Cerebellar cortex (tissue), 1 donor: ENCODE measurements at regions not wholly inside any gene's neighbourhood (a gene's known extent, or its start where the extent isn't known, plus 50 kb on each side); places are given as distances from the start of the nearest gene placed in this dataset.
"Not testable (repeated sequence)": the region's sequence is repeated elsewhere in the genome, so short reads cannot be mapped to it uniquely, and the experiment has no call there.

Experiments
- DNase-seq: peaks from one replicate; pipeline ENCODE4 v3.0.0-alpha.2; 2015; ENCODE audit warnings: low spot score

DNA sequence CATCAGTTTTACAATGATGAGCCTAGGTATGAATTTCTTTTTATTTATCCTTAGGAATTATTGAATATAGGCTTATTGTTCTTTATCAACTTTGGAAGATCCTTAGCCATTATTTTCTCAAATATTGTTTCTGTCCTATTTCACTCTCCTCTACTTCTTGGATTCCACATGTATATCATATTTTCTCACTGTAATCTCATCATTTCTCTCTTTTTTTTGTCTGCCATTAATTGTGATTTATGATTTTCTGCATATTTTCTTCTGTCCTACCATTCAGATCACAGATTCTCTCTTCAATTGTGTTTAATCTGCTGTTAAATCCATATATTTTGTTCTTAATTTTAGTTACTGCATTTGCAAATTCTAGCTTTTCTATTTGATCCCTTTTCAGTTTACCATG lies 139.8 kb downstream of the ARRDC3 start:
- no peak for DNase-seq

- not testable (repeated sequence) for DNase-seq
Observed at GRCh38 chr5:91241460-91241859, 141.7 kb downstream of the ARRDC3 start.

GRCh38 chr5:91240175-91240574 lies 142.9 kb downstream of the ARRDC3 start:
- DNase-seq: no peak

- no peak for DNase-seq
Observed at GRCh38 chr5:91235271-91235694, 147.8 kb downstream of the ARRDC3 start.

DNA sequence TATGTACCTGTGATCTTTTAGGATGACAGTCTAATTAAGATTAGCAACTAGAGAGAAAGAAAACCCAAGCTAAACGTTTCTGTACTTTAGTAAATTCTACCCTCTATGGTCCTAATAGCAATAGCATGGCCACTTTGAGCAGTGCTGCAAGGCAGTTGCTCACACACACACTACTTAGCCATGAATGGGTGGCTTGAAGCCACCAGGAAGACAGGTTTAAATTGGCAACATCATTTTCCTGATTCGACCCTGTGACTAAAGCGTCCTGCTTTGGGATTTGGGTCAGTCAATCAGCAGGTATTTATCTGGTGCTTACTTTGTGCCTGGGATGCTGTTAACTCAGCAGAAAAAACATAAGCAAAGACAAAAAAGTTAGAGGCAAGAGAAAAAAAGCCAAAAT lies 150.6 kb downstream of the ARRDC3 start:
- no peak for DNase-seq

DNA sequence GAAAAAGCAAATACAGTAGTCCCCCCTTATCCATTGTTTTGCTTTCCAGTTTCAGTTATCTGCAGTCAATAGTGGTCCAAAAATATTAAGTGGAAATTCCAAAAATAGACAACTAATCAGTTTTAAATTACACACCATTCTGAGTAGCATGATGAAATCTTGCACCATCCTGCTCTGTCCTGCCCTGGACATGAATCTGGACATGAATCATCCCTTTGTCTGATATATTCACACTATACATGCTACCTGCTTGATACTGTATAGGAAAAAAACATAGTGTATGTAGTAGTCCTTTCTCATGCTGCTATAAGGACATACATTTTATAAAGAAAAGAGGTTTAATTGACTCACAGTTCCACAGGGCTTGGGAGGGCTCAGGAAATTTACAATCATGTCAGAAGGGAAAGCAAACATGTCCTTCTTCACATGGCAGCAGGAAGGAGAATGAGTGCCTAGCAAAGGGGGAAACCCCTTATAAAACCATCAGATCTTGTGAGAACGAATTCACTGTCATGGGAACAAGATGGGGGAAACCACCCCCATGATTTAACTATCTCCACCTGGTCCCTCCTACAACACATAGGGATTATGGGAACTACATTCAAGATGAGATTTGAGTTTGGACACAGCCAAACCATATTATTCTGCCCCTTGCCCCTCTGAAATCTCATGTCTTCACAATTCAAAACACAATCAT lies 153.9 kb downstream of the ARRDC3 start:
- DNase-seq: no peak

DNA sequence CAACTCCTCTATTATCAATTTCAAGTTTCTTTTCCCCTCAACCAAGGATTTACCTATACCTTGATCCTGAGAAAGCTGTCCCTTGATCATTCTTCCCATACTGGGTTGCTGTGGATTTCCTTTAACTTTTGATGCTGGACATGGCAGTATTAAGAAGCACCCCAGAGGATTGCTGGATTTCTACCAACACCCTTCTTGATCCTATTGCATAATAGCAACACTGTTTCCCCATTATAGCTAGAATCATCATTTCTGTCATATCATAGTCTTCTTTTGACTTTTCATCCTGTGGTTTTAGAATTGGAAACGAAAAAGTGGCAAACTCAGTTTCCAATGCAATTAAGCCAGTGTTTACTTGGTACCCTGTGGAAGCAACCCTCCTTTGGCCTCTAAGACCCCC lies 154.9 kb downstream of the ARRDC3 start:
- DNase-seq: no peak

- DNase-seq: peak; percentile 35
Observed at GRCh38 chr5:91225848-91226686, 157.1 kb downstream of the ARRDC3 start.

- DNase-seq: no peak
Observed at GRCh38 chr5:91224969-91225368, 158.1 kb downstream of the ARRDC3 start.

DNA sequence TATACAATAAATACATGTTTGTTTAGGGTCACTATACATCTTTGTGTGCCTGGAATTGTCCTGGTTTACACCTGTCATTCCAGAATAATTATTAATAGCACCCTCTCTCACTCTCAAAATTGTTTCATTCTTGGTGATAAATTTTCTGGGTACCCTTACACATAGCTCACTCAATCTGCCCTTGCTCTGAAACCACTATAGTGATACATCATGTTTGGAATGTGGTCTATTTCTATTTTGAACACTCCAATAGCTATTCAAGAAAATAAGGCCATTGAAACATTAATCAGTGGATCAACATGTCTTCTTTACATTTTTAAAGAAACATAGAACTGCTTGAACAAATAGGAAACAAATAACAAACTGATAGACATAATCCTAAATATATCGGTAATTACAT lies 158.7 kb downstream of the ARRDC3 start:
- no peak for DNase-seq

DNA sequence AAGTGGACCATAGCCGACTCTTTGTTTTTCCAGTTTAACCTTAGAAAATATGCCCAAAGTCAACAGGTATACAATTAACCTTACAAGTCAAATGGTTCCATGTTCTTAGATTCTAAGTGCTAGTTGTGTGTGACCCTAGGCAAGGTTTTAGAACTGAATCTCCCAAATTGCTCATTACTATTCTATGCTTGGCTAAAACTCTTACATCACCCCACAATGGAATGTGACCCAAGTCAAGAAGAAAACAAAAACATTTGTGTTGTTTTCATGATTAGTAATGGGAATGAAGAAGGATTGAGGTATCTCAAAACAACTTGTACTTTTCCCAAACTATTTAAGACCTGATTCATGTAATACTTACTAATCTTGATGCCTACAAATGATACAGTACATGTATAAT lies 159.2 kb downstream of the ARRDC3 start:
- no peak for DNase-seq

DNA sequence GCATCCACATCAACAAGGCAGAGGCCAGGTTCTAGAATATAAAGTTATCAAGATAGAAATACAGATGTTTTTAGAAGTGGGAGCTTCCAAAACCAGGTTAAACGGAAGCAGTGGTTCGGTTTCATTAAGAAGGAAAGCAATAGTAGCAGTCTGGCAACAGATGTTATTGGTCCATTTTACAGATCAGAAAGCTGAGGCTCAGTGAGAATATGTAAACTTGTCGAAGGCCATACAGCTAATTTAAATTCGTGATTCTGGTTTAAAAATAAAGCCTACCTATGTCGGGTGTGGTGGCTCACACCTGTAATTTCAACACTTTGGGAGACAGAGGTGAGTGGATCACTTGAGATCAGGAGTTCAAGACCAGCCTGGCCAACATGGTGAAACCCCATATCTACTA lies 160.6 kb downstream of the ARRDC3 start:
- DNase-seq: no peak

DNA sequence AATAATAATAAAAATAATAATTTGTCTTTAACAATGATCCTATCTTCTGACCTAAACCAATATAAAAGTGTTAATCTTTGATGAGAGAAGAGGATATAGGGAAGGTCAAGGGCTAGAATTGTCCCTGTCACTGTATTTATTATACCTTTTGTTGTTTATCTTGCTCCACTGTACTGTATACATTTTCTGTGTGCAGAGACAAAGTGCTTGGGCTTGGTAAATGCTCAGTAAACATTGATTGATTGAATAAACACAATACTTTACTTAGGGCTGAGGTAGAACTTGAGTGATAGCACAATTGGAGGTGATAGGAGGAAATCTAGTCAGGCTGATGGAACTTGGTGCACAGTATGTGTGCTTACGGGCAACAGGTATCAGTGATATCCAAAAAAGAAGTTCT lies 161.2 kb downstream of the ARRDC3 start:
- DNase-seq: no peak

DNA sequence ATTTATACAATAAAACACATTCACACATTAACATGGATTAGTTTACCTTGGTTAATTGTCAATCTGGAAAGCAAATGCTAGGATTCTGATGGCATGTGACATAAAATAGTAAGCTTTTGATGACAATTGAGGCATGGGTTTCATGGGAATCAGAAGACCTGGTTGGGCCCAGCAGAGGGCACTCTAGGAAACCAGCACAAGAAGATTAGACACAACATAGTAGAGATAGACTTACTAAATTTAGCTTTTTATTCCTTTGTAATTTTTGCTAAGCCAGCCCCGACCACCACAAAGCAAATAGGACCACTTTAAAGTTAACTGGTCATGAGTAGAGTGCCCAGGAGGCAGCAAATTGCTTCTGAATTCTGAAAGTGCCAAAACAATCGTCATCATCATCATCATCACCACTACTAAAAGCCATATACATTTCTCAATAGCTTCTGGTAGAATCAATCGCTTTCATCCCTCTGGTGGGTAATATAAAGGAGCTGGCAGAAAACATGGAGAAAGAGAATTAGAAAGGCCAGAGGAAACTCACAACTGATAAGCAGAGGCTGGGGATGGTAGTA lies 163.2 kb downstream of the ARRDC3 start:
- no peak for DNase-seq

- DNase-seq: no peak
Observed at GRCh38 chr5:91219091-91219802, 163.9 kb downstream of the ARRDC3 start.

DNA sequence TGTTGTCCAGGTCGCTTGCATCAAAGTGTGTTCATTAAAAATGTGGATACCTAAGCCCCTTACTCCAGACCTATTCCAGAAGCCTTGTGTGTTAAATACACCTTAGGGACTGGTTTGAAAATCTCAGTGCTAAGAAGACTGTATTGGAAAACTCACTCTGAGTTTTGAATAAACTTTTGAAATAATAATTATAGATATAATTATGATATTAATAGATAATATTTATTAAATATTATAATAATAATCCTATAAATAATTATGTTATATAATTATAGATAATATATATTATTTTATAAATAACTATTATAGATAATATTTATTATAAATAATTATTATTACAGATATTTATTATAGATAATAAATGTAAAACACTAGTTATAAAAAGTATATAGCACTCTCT lies 165.3 kb downstream of the ARRDC3 start:
- DNase-seq: no peak

DNA sequence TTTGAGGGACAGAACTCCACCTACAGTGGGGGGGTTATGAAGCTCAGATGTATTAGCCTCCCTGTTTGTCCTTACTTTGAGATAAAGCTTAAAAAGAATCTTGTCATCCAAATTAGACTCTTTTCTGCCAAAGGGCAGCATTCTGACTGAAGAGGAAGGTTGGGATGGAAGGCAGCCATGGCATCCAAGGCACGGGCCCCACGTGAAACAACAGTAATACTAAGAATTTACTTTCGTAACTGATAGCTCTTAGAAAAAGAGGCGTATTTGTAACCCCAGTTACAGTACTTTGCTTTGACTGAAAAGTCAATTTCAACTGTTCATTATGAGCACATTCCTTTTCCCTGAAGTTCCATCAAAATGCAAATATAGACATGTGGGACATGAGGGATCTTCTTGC lies 168.5 kb downstream of the ARRDC3 start:
- DNase-seq: no peak
